NCI-H2196 treated with DMSO at 0.1 percent for 48 hours (cell line): ENCODE measurements at regions not wholly inside any gene's neighbourhood (a gene's known extent, or its start where the extent isn't known, plus 50 kb on each side); places are given as distances from the start of the nearest gene placed in this dataset.

ENCODE experiments used
- DNase-seq: peaks from one replicate; lab custom pipeline; 2025; ENCODE audit not compliant: unreplicated experiment; lab: John Stamatoyannopoulos, UW

DNA sequence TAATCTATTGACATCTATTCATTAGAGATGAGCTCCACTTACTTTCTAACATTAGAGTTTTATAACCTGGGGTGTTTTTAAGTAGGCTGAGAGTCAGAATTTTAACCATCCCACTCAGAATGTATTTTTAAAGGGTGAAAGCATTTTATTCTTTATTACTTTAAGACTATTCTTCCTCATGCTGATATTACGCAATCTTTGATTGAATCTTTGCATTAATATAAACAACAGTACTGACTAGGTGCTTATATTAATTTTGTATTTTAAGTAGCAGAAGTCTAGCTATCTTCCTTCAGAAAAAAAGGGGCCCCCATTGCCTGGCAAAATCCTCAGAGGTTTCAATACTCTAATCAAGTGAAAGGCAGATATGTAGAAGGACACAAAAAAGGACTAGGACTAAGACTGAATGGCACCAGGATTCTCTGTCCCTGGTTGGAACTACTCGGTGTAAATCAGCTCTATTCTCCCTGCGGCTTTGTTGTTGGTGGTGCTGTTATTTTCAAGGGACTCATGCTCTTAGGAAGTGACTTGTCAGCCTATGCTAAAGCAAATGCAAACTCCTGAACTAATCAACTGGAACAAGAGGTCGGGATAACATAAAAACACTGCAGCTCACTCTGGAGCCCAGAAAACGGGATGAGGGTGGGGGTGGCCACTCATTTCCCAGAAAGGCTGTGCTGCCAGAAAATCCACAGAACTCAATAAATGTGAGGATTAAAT is 1324.4 kb downstream of the GRIK2 start:
- DNase-seq, result no peak

DNA sequence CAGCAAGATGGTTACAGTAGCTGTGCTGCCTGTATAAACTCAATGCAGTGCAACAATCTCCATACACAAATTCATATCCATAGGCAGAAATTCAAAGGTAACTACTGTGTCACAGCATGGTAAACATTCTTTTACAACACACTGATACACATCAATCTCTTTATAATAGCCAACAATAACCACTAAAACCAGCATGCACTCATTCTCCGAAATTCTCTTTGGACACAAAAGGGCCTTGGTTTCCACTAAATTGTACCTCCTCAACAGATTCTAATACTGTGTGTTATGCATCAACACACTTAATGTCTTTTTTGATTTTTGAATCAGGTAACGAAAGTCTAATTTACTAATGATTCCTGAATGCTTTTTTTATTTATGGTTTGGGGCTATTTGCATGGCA is 1323.7 kb downstream of the GRIK2 start:
- DNase-seq, result no peak

DNA sequence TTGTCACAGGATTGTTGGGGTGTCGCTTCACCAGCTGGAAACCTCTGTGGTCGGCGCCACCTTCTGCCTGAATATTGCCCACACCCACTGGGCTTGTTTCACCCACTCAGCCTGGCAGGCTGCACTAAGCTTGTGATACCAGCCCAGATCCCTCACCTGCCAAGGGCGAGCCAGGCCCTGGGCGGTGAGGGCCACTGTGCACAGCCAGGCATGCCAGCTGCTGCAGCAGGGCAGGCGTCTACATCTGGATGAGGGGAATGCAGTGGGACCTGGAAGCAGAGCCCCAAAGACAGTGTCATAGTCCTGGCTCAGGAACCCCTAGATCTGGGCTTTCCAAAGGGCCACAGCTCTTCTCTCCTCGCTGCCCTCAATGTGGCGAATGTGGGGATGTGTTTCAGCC is 1307.5 kb downstream of the GRIK2 start:
- no peak for DNase-seq

DNA sequence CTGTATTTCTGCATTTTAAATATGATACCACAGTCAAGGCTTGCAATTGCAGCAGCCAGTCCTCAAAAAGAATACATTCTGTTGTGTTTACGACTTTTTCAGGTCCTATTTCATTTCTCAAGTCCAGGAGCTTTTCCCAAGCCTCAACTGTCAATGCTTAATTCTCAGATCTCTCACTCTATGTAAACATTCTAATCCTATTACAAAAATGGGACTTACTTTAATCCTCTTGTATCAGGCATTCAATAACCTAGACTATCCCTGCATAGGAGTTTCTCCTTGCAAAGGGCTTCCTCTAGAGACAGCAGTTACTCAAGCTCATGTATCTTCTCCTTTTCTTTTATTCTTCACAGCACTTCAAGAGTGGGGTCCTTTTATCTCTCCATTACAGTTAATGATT is 1293.0 kb downstream of the GRIK2 start:
- DNase-seq, result no peak

DNA sequence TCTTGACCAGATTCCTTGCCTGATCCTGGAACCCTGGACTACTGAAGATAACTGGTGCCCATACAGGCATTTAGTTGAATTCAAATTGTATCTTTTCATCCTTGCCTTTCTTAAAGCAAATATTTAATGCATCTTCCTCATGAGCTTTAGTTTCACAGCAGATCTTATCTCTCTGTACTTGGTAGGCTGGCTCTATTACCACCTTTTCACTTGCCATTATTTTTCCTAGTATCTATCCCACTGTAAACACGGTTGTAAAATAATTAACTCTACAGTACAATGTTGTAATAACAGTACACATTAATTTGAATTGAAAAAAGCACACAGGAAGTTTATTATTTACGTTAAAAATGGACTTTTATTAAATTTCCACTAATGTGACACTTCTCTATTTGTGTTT is 1286.9 kb downstream of the GRIK2 start:
- DNase-seq, result no peak

DNA sequence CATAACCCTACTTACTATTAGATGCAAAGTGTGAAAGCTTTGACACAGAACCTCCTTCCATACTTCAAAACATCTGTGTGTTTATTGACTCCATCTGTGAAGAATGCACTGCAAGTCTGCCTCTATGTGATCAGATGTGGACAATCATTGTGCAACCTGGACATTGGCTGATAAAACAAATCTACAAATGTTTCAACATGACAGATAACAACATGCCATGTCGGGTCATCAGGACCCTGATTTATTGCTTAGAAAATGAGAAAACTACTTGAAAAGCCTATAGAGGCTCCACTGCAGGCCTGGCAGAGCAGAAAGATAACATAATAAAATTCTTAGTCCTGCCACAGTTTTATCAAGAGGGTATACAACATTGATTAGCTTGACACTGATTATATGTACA is 1286.4 kb downstream of the GRIK2 start:
- no peak for DNase-seq

DNA sequence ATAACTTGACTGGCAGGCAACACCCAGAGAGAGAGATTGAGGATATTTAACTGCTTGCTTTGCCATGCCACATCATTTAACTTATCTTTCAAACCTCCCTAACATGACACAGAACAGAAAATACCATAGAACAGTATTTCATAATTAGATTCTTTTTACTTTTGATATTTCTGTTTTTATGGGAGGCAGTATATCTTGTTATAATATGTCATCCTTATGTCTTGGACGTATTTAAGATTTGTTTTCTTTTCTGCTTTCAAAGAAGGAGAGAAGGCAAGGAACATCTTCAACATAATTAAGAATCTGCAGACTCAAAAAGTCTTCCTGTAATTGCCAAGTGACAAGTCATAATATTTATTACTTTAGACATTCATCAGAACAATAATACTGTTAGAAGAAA is 1283.7 kb downstream of the GRIK2 start:
- no peak for DNase-seq

DNA sequence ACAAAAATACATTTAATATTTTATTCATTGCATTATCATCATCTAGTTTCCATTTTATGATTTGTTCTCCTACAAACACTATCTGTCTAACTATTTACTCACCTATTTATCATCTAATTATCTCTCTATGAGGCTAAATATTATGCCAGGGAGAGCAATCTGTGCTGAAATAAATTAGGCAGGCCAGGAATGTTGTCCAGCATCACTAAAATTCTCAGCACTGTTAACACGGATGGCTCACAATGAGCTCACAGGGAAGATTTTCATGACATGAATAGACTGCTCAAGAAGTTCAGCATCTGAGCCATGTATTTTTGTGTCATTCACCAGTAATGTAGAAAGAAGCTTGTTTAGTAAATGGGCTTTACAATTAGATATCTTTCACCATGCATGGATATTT is 1277.2 kb downstream of the GRIK2 start:
- DNase-seq, result no peak

DNA sequence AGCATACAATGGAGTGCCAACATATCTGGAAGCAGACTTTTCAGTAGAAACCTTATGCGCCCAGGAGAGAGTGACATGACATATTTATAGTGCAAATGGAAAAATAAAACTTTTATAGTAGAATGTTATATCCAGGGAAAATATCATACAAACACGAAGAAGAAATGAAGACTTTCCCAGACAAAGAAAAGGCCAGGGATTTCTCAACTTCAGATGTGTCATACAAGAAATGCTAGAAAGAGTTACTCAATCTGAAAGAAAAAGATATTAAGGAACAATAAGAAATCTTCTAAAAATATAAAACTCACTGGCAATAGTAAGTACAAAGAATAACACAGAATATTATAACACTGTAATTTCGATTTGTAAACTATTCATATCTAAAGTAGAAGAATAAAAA is 1269.3 kb downstream of the GRIK2 start:
- DNase-seq, result no peak

DNA sequence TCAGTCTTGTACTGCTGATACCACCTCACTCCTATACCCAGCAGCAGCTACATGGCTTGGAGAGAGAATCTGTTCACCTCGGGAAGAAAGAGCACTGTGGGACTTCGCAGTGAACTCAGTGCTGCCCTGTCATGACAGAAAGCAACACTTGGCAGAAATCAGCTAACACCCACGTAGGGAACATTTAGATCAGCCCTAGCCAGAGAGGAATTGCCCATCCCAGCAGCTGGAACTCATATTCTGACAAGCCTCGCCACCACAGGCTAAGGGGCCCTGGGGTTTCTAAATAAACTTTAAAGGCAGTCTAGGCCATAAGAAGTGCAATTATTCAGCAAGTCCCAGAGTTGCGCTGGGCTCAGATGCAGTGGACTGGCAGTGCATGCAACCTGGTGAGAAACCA is 1266.8 kb downstream of the GRIK2 start:
- no peak for DNase-seq

DNA sequence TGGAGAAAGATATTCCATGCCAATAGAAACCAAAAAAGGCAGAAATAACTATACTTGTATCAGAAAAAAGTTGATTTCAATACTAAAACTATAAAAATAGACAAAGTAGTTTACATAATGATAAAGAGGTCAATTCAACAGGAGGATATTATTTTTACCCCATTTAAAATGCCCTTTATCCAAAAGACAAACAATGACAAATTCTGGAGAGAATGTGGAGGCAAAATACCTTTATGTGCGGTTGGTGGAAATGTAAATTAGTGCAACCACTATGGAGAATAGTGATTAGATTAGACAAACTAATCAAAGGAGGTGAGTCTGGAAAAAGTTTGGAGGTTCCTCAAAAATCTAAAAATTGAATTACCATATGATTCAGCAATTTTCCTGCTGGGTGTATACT is 1262.3 kb downstream of the GRIK2 start:
- DNase-seq, result no peak

DNA sequence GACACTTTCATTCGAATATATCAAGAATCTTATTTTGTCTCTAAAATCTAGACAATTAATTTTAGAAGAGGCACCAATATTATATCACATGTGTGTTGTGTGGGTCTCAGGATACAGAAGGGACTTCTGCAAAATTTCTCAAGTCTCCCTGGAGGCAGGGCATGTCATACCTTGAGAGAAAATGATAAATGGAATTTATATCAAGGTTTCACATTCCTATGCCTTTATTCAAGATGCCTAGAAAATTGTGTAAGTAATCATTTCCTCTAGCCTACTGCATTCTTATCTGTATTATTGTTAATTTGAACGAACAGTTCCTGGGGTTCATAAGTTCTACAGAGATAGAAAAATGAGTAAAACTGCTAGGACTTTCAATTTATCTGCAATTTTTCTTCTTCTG is 1247.9 kb downstream of the GRIK2 start:
- DNase-seq, result no peak

DNA sequence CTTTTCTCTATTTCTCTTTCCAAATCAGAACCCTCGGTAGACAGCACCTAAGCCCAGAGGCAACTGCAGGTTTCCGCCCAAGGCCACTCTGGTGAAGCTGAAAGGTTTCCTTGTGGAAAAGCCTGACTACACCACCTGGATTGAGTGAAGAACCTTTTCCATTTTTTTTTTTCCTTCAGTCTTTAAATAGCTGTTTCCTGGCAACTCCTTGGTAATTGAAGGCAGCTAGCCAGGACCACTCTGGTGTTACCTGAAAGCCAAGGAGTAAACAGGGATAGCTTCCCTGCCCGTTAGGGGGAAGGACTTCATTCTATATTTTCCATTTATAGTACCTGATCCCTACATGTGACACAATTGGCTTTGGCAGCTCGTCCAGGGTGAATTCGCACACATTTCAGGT is 1238.4 kb downstream of the GRIK2 start:
- no peak for DNase-seq

DNA sequence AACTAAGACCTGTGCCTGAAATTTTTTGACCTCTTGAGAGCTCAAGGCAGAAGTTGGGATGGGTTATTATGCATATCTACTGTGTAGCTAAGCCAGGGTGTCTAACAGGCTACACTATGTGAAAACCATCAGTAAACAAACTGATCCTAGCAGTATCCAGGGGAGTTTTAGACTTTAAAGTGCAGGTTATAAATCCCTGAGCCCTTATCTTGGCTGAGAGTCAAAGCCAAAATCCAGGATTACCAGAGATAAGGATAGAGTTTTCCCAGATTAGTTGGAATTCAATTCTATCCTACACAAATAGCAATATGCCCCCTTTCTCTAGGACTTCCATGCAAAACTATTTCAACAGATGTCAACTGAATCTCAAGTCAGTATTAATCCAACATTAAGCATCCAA is 1229.7 kb downstream of the GRIK2 start:
- DNase-seq, result no peak

DNA sequence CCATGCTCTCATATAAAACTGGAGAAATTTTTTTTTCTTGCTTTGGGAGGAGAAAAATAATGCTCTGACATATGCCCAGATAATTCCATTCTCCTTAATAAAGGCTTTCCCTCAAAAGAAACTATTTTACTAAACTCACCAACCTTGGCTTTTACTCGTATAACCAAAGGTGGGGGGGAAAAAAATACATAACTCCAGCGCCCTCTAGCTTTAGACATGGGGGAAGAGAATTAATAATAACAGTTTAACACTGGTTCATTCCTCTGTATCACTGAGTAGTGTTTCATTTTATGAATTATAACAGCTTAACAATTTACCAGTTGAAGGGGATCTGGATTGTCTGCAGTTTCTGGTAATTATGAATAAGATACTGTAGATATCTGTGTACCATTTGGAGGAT is 1226.1 kb downstream of the GRIK2 start:
- DNase-seq, result no peak

DNA sequence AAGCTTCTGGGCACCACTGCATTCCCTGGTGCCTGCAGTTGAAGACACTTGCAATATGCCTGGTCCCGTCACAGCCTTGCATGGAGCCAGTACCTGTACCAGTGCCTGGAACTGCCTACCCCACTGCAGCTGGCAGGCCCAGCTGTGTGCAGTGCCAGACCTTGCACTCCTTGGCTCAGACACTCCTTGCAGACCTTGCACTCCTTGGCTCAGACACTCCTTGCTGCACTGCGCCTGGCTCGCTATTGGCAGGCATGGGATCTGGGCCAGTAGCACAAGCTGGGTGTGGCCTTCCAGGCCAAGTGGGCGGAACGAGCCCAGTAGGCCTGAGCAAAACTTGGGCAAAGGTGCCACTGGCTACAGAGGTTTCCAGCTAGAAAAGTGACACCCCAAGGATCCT is 1189.1 kb downstream of the GRIK2 start:
- no peak for DNase-seq

DNA sequence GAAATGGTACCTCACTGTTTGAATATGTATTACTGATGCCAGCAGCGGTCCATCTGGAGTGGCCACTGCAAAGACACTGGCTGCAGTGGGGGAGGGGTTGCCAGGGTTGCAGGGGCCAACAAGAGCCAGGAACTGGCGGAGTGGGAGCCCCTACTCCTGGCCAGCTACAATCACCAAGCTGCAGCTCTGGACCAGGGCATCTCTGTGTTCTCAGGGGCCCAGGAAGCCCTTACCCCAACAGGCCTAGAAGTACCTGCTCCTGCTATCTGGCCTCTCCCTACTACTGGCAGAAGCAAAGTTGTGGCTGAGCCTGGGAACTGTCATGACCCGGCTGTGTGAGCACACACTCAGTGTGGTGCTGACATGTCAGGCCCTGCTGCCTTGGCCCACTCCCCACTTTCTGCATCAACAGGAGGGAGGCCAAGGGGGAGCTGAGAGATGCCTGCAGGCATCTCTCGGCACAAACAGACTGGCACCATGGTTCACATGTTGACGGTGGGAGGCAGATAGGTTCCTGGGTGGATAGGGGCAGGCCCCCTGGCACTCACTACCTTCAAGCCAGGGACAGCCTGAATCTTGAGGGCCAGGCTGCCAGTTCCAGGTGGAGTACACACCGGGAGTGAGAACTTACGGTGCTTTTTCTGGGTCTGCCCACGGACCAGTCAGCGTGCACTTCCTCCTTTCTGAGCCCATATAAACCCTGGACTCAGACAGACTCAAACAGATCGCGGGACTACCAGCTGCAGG is 1188.0 kb downstream of the GRIK2 start:
- no peak for DNase-seq

DNA sequence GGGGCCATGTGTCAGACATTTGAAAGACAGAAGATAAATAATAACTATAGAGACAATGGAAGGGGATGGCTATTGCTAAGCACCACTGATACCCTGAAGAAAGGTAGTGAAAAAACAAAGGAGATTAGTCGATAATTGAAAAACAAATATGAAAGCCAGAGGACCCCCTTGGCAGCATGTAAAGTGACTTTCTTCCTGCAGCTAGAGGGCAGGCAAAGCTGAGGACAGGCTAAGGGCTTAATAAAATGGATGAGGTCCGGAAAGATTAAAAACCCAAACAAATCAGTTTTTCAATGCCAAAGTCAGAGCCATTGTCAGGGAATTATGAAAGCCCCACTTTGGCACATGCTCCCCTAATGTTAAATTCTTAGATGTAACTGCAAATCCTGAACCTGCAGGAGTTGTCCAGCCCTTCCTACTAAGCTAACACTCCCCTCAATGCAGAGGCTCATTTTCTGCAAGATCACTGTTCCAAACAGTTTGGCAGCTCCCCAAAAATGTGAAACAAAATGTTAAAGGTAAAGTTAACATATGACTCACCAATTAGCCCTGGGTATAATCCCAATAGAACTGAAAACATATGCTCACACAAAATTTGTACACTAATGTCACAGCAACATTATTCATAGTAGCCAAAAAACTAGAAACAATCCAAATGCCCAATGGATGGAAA is 1177.9 kb downstream of the GRIK2 start:
- no peak for DNase-seq

DNA sequence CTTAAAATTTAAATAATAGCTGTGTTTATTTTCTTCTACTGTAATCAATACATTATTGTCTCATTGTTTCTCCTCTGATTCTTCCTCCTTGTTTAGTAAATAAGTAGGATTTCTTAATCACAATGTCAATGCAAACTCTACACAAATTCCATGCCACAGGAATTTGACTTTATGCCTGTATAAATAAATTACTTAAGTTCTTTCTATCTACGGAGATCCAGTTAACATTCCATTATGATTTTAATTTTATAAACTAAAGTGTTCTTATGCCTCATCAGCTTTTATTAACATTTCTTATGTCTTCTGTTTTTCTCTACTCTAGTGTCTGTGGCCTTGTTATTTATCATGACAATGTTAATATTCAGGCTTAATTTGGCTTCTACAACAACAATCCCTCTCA is 1169.2 kb downstream of the GRIK2 start:
- DNase-seq, result no peak

DNA sequence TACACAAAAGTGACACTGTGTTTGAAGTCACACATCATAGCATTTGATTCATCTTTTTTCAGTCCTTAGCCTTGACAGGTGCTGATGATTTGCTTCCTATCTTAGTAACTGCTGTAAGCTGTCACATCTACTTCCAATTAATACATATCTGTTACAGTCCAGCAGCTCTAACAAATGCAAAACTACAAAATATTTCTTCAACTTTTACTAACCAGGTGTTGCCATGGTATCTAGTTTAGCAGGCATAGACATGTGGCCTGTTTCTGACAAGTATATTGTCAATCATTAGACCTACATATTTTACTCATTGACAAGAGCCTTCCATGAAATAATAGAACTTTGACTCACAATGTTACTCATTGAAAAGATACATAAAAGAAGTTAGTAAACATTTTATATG is 1159.7 kb downstream of the GRIK2 start:
- DNase-seq, result no peak

DNA sequence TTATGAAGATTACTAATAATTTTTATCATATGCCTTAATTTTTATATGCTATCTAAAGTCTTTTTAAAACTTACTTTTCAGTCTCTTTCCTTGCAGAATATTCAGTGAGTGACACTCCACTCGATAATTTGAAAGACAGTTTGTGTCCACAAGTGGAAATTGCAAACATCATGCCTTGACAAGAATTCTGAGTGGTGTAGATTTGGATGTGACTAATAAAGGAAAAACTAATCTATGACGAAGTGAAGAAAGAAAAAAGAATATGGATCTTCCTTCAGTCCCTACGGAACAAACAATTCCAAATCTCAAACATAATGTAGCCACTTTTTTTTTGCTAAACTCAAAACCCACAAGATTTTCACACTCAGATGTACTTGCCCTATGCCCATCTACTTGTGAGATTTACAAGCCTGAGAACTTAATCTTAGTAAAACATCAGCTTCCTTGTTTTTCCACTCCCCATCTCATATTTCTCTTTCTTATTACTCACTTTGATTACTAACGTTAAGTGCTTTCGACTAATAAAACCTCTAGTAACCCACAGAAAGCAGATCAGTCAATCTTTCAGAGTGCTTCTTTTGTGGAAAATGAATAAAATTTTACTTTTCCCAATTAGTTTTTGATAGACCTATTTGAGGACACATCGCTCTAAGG is 1155.8 kb downstream of the GRIK2 start:
- no peak for DNase-seq

DNA sequence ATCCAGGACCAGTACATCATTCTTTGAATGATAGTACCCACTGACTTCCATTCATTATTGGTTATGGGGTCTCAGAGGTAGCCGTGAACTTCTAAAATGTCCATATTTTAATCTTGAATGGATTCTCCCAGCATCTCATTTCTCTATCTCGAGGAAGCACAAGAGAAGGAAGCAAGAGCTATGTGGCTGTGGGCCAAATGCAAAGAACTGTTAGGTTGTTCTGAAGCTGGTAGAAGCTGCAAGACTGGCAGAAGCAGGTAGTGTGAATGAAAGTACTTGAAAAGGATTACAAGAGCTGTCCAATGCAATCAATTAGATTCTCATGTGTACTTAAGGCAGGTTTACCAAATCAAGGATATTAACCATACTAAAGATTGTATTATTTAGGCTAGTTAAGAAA is 1131.8 kb downstream of the GRIK2 start:
- DNase-seq, result no peak
